ENCODE measurements at regions not wholly inside any gene's neighbourhood (a gene's known extent, or its start where the extent isn't known, plus 50 kb on each side); places are given as distances from the start of the nearest gene placed in this dataset.

DNA sequence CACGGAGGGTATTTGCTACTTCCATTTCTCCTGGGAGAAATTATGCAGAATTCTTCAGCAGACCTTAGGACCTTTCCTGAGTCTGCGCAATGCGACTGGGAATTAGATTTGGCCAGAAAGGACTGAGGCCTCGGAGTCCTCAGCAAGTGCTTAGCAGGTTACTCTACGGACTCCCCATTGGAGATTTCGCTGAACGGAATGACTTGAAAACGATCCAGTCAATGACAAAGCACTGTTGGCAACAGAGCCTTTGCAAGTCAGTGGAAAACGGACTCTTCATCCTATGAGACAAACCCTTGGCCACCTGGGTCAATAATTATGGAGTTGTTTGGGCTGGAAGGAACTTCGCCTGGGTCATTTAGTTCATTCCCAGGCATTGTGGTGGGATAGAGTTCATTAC is 107.4 kb downstream of the FAM204A start:
- no peak overlapping the region for H3K27ac ChIP-seq
- TF ChIP-seq, protein P1, sequence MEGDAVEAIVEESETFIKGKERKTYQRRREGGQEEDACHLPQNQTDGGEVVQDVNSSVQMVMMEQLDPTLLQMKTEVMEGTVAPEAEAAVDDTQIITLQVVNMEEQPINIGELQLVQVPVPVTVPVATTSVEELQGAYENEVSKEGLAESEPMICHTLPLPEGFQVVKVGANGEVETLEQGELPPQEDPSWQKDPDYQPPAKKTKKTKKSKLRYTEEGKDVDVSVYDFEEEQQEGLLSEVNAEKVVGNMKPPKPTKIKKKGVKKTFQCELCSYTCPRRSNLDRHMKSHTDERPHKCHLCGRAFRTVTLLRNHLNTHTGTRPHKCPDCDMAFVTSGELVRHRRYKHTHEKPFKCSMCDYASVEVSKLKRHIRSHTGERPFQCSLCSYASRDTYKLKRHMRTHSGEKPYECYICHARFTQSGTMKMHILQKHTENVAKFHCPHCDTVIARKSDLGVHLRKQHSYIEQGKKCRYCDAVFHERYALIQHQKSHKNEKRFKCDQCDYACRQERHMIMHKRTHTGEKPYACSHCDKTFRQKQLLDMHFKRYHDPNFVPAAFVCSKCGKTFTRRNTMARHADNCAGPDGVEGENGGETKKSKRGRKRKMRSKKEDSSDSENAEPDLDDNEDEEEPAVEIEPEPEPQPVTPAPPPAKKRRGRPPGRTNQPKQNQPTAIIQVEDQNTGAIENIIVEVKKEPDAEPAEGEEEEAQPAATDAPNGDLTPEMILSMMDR (conservative IDR thresholded peaks at IDR 0.05), result no peak
- no peak for TF ChIP-seq ZFX (IDR thresholded peaks at IDR 0.05)

DNA sequence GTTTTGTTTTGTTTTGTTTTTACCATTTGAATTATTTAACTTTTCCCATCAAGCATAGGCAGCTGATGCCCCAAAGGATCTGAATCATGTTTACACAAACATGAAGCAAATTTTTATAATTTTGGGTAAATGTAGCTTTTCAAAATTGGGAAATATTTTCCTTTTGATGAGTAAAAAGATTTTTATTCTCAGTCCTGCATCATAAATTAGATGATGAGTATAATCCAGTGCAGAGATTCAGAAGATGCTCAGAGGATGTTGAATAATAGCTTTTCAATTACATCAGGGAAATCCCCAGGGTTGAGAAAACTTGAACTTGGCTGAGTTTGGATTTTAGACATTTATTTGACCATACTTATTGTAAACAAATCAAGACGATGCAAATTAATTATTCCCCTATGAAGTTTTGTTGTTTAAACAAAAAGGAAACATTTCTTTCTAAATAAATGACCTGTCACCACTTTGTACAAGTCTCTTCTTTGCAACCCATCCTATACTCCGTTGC is 121.7 kb downstream of the FAM204A start:
- TF ChIP-seq, protein P1 (conservative IDR thresholded peaks at IDR 0.05), result no peak
- TF ChIP-seq ZFX (IDR thresholded peaks at IDR 0.05), result no peak

DNA sequence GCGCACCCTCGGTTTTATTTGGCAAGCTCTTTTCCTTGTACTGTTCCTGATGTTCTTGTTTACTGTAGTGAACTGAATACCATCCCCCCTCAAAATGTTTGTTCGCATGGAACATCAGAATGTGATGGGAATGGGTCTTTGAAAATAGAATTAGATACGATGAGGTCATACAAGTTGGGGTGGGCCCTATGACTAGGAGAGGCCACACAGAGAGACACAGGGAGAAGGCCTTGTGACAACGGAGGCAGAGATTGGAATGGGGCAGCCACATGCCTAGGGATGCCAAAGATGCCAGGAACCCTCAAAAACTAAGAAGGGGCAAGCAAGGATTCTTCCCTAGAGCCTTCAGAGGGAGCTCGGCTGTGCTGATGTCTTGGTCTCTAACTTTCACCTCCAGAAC is 123.6 kb downstream of the FAM204A start:
- no peak for TF ChIP-seq ZFX (IDR thresholded peaks at IDR 0.05)
- TF ChIP-seq, protein P1 (conservative IDR thresholded peaks at IDR 0.05), result no peak
- H3K27ac ChIP-seq, result no peak overlapping the region

More for the DNA sequence above, 121.7 kb downstream of the FAM204A start:
- no peak overlapping the region for H3K27ac ChIP-seq

DNA sequence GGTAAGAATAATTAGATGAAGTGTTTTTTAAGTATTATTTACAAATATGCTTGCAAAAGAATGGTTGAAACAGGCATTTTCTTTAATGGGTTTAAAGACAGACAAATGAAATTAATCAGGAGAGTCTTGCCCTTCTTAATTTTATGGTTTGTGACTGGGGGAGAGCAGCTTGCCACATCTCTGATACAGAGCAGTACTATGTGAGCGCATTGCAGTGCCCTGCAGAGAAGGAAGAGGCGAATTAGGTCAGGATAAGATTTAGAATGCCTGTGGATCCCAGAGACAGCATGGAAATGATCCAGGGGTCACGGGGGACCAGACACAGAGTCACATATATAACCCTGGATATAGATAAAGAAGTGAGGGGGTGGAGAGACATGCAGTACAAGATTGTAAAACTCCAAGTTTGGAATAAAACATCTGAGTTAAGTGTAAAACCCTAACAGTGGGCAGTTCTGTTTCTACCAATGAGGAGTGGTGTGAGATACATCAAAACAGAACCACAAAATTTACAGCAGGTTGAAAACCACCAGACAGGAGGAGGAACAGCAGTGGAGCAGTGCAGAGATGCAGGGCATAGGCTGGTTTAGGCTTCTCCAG is 125.5 kb downstream of the FAM204A start:
- TF ChIP-seq ZFX (IDR thresholded peaks at IDR 0.05), result no peak
- TF ChIP-seq, protein P1 (conservative IDR thresholded peaks at IDR 0.05), result no peak
- H3K27ac ChIP-seq, result no peak overlapping the region

DNA sequence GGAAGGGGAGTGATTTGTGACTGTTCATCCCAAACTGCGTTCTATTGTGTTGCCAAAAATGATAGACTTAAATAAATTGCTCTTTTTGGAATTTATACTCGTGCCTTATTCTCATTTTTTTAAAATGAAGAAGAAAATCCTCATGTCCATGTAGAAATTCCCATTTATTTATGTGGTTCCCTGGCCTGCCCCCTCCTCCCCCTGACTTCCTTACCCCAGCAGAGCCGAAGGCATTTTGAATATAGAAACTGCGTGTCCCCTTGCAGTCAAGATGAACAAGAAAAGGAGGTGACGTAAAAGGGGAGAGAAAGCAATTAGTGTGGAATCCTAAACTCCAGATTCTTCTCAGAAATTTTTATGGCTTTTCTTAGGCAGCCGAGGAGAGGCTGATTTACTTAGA is 126.1 kb downstream of the FAM204A start:
- H3K27ac ChIP-seq, result no peak overlapping the region
- no peak for TF ChIP-seq ZFX (IDR thresholded peaks at IDR 0.05)

DNA sequence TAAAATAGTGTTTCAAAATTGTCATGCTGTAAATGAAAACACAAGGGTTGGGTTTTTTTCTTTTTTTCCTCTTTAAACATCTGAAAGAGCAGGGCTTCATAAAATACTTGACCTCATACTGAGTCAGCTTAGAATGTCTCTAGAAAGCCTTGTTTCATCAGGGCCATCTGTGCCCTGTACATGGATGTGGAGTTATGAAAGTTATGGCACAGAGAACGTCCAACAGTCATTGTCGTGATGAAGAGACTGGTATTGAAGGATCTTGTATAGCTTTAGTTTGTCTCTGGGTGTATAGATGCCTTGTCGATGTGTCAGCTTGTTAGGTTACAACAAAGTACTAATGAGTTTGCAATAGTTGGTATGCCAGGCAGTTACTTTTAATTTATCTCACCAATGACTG is 127.3 kb downstream of the FAM204A start:
- no peak overlapping the region for H3K27ac ChIP-seq
- TF ChIP-seq, protein P1 (conservative IDR thresholded peaks at IDR 0.05), result no peak
- TF ChIP-seq ZFX (IDR thresholded peaks at IDR 0.05), result no peak

DNA sequence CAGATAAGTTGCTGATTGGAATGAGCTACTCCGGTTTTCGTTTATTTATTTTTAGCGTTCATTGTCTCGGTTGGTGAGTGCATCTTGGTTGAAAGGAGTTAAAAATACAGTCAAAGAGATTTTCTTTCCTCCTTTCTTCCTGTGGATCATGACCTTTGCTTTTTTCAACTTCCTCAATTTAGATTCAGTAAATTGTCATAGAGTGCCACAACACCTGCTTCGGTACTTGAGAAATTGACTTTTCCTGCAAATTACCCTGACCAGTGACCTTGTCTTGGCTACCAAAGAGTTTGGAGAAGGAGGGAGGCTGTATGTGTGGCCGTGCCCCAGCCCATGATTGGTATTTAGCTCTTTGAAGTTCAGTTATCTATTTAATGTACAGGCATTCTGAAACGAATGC is 128.7 kb downstream of the FAM204A start:
- TF ChIP-seq ZFX (IDR thresholded peaks at IDR 0.05), result no peak
- TF ChIP-seq, protein P1 (conservative IDR thresholded peaks at IDR 0.05), result no peak
- H3K27ac ChIP-seq, result no peak overlapping the region

DNA sequence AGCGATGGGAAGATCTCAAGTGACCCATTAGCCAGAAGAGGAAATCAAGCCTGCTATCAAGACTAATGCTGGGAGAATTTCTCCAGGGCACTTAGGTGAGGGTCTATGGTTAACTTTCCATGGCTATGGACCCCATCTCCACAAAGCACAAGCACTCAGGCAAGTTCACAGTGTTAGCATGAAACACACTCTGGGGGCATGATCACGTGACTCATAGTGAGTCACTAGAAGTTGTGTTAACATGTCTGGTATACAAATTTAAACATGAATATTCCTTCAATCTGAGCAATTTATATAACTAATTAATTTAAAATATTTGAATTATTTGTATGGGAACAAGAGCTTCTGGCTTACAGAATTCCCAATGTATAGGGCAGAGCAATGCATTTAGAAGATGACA is 131.8 kb downstream of the FAM204A start:
- H3K27ac ChIP-seq, result no peak overlapping the region
- TF ChIP-seq, protein P1 (conservative IDR thresholded peaks at IDR 0.05), result no peak
- TF ChIP-seq ZFX (IDR thresholded peaks at IDR 0.05), result no peak
